CD4-positive, alpha-beta T cell treated with Interleukin-21 for 1 hour (primary cell): ENCODE measurements at regions not wholly inside any gene's neighbourhood (a gene's known extent, or its start where the extent isn't known, plus 50 kb on each side); places are given as distances from the start of the nearest gene placed in this dataset.
"Not testable (repeated sequence)": the region's sequence is repeated elsewhere in the genome, so short reads cannot be mapped to it uniquely, and the experiment has no call there.

Experiments
- DNase-seq: peaks from one replicate; pipeline ENCODE4 v3.0.0-alpha.2; 2020

DNA sequence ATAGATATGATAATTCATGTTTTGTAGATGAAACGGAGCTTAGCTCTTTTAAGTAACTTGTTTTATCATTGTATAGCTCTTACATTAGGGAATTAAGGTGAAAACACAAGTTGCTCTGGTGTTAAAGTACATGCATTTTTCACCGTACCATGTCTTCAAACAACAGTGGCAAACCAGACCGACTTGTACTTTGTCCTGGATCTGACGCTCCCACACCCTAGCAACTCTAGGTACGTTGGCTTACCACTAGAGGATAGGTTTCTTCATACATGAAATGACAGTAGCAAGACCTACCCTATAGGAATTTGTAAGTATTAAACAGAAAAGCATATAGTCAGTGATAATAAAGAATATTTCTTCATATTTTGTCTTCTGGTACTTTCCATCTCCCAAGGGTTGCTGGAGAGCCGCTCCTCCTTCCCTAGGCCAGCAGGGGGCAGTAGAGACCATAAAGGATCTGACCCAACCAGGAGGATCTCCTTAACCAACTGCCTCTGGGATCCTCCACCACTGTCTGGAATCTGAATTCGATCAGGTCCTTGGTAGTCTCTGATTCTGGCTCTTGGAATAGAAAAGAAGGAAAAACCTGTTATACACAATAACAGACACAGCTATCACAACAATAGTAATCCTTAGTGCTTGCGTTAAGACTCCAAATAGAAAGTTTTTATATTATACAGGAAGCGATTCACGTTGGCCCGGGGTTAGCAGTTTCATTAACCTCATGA lies 136.7 kb downstream of the CAVIN4 start:
- peak; percentile 22 for DNase-seq

DNA sequence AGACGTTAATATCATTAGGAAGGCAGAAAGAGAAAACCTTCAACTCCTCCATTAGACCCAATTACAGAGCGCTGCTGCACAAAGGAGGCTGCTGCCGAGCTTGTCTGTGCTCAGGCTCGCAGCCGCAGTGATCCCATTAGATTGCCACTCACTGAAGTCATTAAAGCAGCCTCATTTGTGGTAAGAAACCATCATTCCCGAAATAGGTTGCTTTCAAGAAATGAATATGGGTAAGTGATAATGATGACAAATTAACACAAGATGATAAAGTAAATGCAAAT lies 137.2 kb downstream of the CAVIN4 start:
- DNase-seq, result no peak

GRCh38 chr9:100718717-100719116 lies 140.8 kb downstream of the CAVIN4 start:
- DNase-seq, result no peak

DNA sequence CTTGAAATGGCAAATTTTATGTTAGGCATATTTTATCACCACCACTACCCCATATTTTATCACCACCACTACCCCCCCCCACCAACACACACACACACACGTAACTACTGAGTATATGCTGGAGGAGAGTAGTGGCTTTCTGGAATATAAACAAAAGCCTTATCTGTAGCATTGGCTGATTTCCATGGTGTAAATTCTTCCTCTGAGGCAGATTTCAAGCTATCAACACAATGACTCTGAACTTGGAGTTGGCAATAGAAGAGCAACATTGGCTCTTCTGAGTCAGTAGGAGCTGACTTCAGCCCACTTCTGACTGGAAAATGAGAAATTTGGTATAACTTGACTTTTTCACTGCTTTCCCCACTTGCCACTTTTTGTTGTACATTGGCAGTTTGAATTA lies 143.0 kb downstream of the CAVIN4 start:
- DNase-seq, result no peak

DNA sequence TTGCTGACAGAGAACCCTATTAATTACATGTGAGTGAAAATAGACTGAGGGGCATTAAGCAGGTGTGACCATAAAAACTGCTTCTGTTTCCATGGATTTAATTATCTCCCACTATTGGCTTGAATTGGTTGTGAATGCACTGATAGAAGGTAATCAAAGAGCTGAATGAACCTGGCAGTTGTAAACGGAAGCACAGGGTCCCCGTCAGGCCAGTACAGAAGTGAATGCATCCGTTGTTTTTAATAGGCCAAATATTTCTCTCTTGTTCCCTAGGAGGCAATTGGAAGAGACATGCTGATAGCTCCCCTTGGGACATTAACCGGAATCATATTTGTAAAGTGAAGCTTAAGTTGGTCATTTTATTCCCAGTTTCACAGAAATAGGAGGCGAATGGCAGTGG lies 147.0 kb downstream of the CAVIN4 start:
- DNase-seq, result no peak

- DNase-seq, result no peak
Observed at GRCh38 chr9:100725371-100725770, 147.5 kb downstream of the CAVIN4 start.

- DNase-seq, result no peak
Observed at GRCh38 chr9:100729336-100729895, 151.5 kb downstream of the CAVIN4 start.

- DNase-seq, result no peak
Observed at GRCh38 chr9:100730086-100730485, 152.2 kb downstream of the CAVIN4 start.

DNA sequence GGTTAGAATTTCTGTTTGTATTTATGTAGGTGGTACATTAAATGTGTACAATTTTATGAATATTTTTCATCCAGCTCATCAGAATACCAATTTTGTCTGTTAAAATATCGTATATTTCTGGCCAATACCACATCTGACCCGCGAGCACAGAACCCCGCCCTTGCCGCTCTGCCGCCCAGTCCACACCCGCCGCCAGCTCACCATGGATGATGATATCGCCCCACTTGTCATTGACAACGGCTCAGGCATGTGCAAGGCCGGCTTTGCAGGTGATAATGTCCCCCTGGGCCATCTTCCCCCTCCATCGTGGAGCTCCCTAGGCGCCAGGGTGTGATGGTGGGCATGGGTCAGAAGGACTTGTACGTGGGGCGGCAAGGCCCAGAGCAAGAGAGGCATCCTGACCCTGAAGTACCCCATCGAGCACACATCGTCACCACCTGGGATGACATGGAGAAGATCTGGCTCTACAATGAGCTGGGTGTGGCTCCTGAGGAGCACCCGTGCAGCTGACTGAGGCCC lies 153.2 kb downstream of the CAVIN4 start:
- no peak for DNase-seq

DNA sequence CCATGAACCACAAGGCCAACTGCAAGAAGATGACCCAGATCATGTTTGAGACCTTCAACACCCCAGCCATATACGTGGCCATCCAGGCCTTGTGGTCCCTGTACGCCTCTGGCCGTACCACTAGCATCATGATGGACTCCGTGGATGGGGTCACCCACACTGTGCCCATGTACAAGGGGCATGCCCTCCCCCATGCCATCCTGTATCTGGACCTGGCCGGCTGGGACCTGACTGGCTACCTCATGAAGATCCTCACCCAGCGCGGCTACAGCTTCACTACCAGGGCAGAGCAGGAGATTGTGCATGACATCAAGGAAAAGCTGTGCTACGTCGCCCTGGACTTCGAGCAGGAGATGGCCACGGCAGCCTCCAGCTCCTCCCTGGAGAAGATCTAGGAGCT lies 153.7 kb downstream of the CAVIN4 start:
- DNase-seq, result no peak

GRCh38 chr9:100739208-100739607 lies 161.3 kb downstream of the CAVIN4 start:
- DNase-seq, result no peak

GRCh38 chr9:100739666-100740065 lies 161.8 kb downstream of the CAVIN4 start:
- DNase-seq, result no peak

DNA sequence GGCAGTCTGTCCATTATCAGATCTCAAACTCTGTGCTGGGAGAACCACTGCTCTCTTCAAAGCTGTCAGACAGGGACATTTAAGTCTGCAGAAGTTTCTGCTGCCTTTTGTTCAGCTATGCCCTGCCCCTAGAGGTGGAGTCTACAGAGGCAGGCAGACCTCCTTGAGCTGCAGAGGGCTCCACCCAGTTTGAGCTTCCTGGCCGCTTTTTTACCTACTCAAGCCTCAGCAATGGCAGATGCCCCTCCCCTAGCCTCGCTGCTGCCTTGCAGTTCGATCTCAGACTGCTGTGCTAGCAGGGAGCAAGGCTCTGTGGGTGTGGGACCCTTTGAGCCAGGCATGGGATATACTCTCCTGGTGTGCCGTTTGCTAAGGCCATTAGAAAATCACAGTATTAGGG lies 171.1 kb downstream of the CAVIN4 start:
- DNase-seq, result not testable (repeated sequence)

- DNase-seq, result no peak
Observed at GRCh38 chr9:100756217-100756616, 178.3 kb downstream of the CAVIN4 start.

DNA sequence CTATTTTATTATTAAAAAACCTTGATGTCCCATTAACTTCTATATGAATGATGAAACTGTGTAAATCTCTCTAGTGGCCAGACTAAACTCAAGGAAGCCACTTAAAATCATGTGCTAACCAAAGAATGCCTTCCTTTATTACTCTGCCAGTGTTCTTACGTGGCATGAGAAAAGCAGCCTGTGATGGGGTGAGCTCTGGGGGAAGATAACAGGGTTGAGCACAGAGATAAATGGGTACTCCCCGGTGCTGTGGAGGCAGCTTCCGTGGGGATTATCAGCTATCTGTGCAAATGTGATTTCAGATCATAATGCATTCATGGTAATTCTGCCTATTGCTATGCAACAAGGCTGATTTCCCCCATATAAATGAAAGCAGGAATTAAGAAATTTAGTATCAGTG lies 181.3 kb downstream of the CAVIN4 start:
- no peak for DNase-seq

DNA sequence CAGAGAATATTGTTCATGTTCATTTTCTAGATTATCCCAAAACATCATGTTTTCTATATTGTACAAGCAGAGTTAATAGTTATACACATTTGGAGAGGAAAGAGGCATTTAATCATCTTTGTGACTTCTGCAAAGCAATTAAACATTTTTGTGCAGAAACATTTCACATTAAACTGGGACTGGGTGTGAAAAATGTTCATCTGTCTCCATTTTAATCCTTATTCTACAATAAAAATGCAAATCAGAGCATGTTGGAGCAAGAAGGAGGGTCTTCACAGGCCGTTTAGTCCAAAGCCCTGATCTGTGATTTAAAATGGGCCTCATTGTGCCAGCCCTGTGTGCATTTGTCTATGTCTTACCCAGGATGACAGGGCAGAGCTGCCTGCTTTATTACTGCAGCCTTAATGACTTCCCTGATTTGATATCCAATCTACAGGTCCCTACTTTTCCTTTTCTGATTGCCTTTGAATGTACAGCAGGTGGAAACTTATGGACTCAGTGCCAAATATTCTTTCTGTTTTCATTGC lies 183.5 kb downstream of the CAVIN4 start:
- no peak for DNase-seq

- no peak for DNase-seq
Observed at GRCh38 chr9:100774326-100774725, 196.4 kb downstream of the CAVIN4 start.

- no peak for DNase-seq
Observed at GRCh38 chr9:100774962-100775361, 197.1 kb downstream of the CAVIN4 start.

- DNase-seq, result no peak
Observed at GRCh38 chr9:100775912-100776311, 198.0 kb downstream of the CAVIN4 start.

- no peak for DNase-seq
Observed at GRCh38 chr9:100784755-100785154, 206.9 kb downstream of the CAVIN4 start.

DNA sequence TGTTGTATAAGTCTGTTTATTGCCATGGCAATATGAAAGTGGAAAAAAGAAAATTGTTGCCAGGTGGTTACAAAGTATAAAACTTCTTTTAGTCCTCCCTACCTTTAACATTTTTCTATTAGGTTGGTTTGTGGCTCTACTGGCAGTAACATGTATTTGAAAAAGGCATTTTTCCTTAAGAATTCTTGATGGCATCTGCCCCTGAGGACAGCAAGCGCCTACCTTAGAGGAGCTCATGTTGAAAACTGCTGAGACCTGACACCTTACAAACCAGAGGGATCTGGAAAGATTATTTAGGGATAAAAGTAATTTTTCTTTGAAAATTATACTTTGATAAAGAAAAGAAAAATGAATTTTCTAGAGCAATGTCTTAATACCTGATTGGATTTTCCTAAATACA lies 208.1 kb downstream of the CAVIN4 start:
- DNase-seq, result no peak

GRCh38 chr9:100794738-100795269 lies 216.9 kb downstream of the CAVIN4 start:
- no peak for DNase-seq

- no peak for DNase-seq
Observed at GRCh38 chr9:100803956-100804355, 224.6 kb upstream of the PLPPR1 start.

- DNase-seq, result no peak
Observed at GRCh38 chr9:100811643-100812042, 216.9 kb upstream of the PLPPR1 start.

GRCh38 chr9:100813871-100814270 lies 214.7 kb upstream of the PLPPR1 start:
- DNase-seq, result no peak
